ENCODE measurements at regions not wholly inside any gene's neighbourhood (a gene's known extent, or its start where the extent isn't known, plus 50 kb on each side); places are given as distances from the start of the nearest gene placed in this dataset.

- TF ChIP-seq CTCF (IDR thresholded peaks at IDR 0.05) (no peak), POLR2A (IDR thresholded peaks at IDR 0.05) (no peak)
These were observed 274.5 kb upstream of the MGMT start for GRCh38 chr10:129192344-129193128.
